ENCODE measurements at regions not wholly inside any gene's neighbourhood (a gene's known extent, or its start where the extent isn't known, plus 50 kb on each side); places are given as distances from the start of the nearest gene placed in this dataset.

DNA sequence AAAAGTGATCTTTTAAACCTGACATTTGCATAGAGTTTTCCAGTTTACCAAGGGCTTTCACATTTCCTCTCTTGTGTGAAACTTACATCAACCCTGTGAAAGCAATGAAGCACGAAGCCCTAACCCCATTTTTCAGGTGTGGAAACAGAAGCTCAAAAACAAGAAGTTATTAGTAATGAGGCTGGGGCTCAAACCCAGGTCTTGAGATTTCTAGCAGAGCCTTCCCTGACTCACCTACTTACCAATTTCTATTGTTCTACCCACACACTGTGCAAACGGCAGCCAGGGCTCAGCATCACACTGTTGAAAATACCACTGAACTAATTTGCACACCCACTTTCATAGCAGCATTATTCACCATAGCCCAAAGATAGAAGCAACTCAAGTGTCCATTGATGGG lies 117.8 kb upstream of the IGF1R start:
- TF ChIP-seq, protein P1, sequence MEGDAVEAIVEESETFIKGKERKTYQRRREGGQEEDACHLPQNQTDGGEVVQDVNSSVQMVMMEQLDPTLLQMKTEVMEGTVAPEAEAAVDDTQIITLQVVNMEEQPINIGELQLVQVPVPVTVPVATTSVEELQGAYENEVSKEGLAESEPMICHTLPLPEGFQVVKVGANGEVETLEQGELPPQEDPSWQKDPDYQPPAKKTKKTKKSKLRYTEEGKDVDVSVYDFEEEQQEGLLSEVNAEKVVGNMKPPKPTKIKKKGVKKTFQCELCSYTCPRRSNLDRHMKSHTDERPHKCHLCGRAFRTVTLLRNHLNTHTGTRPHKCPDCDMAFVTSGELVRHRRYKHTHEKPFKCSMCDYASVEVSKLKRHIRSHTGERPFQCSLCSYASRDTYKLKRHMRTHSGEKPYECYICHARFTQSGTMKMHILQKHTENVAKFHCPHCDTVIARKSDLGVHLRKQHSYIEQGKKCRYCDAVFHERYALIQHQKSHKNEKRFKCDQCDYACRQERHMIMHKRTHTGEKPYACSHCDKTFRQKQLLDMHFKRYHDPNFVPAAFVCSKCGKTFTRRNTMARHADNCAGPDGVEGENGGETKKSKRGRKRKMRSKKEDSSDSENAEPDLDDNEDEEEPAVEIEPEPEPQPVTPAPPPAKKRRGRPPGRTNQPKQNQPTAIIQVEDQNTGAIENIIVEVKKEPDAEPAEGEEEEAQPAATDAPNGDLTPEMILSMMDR (IDR thresholded peaks at IDR 0.05), result no peak
- TF ChIP-seq EP300 (IDR thresholded peaks at IDR 0.05) (no peak), POLR2AphosphoS5 (IDR thresholded peaks at IDR 0.05) (no peak)

Measured in sigmoid colon (tissue), 4 donors.